ENCODE measurements at regions not wholly inside any gene's neighbourhood (a gene's known extent, or its start where the extent isn't known, plus 50 kb on each side); places are given as distances from the start of the nearest gene placed in this dataset.

- H3K27ac ChIP-seq, result no peak overlapping the region
- no peak for DNase-seq
- peaks cover 0 to 4% (median 0%) of the 10 kb centered on the region in 3 donors for H3K27me3 ChIP-seq
- H3K4me3 ChIP-seq, result no peak overlapping the region
- intact Hi-C loops (cut with DNase I; ENCODE audit: low total_unique reads), result no loop called here
- no peaks in the 10 kb centered on the region for H3K36me3 ChIP-seq
- H3K4me1 ChIP-seq, result no peaks in the 10 kb centered on the region
- TF ChIP-seq POLR2AphosphoS5 (IDR thresholded peaks at IDR 0.05) (no peak), CTCF (IDR thresholded peaks at IDR 0.05) (no peak), EP300 (IDR thresholded peaks at IDR 0.05) (no peak), POLR2A (IDR thresholded peaks at IDR 0.05) (no peak)
- no peaks in the 10 kb centered on the region for H3K9me3 ChIP-seq
- WGBS, 5 donors, result 74 to 83% (median 81%) methylated on average over 4 of the region's 4 CpGs
Measured at GRCh38 chr14:36465178-36465577, 54.9 kb downstream of the NKX2-1 start.

GRCh38 chr14:36462890-36463289, 57.1 kb downstream of the NKX2-1 start:
- H3K4me3 ChIP-seq, result no peak overlapping the region
- no peak for DNase-seq
- H3K36me3 ChIP-seq, result no peaks in the 10 kb centered on the region
- WGBS, 5 donors, result 84 to 87% (median 86%) methylated on average over 1 of the region's 1 CpG
- H3K9me3 ChIP-seq, result no peaks in the 10 kb centered on the region
- intact Hi-C loops (cut with DNase I; ENCODE audit: low total_unique reads), result no loop called here
- no peak overlapping the region for H3K27ac ChIP-seq
- TF ChIP-seq CTCF (IDR thresholded peaks at IDR 0.05) (no peak), POLR2AphosphoS5 (IDR thresholded peaks at IDR 0.05) (no peak)
- no peaks in the 10 kb centered on the region for H3K4me1 ChIP-seq
- no peaks in the 10 kb centered on the region for H3K27me3 ChIP-seq

GRCh38 chr14:36455241-36455627, 64.8 kb downstream of the NKX2-1 start:
- H3K27me3 ChIP-seq, result no peaks in the 10 kb centered on the region
- no peaks in the 10 kb centered on the region for H3K36me3 ChIP-seq
- intact Hi-C loops (cut with DNase I; ENCODE audit: low total_unique reads), result no loop called here
- 72 to 92% (median 80%) methylated on average over 2 of the region's 2 CpGs for WGBS, 5 donors
- TF ChIP-seq POLR2AphosphoS5 (IDR thresholded peaks at IDR 0.05), result no peak
- TF ChIP-seq POLR2A (IDR thresholded peaks at IDR 0.05), result no peak
- no peak for TF ChIP-seq EP300 (IDR thresholded peaks at IDR 0.05)
- no peak for TF ChIP-seq CTCF (IDR thresholded peaks at IDR 0.05)
- H3K9me3 ChIP-seq, result no peaks in the 10 kb centered on the region
- no peak overlapping the region for H3K4me3 ChIP-seq
- no peak for DNase-seq
- no peaks in the 10 kb centered on the region for H3K4me1 ChIP-seq
- H3K27ac ChIP-seq, result no peak overlapping the region

GRCh38 chr14:36454599-36455240, 65.3 kb downstream of the NKX2-1 start:
- DNase-seq, result no peak
- 28 to 34% (median 29%) methylated on average over 5 of the region's 5 CpGs for WGBS, 5 donors
- Histone ChIP-seq H3K4me1 (no peaks in the 10 kb centered on the region), H3K27ac (no peak overlapping the region), H3K4me3 (no peak overlapping the region), H3K36me3 (no peaks in the 10 kb centered on the region), H3K27me3 (no peaks in the 10 kb centered on the region), H3K9me3 (no peaks in the 10 kb centered on the region)
- TF ChIP-seq EP300 (IDR thresholded peaks at IDR 0.05) (no peak), POLR2AphosphoS5 (IDR thresholded peaks at IDR 0.05) (no peak), CTCF (IDR thresholded peaks at IDR 0.05) (no peak), POLR2A (IDR thresholded peaks at IDR 0.05) (no peak)
- intact Hi-C loops (cut with DNase I; ENCODE audit: low total_unique reads), result no loop called here
